ENCODE measurements at regions not wholly inside any gene's neighbourhood (a gene's known extent, or its start where the extent isn't known, plus 50 kb on each side); places are given as distances from the start of the nearest gene placed in this dataset.
"Not testable (repeated sequence)": the region's sequence is repeated elsewhere in the genome, so short reads cannot be mapped to it uniquely, and the experiment has no call there.

DNA sequence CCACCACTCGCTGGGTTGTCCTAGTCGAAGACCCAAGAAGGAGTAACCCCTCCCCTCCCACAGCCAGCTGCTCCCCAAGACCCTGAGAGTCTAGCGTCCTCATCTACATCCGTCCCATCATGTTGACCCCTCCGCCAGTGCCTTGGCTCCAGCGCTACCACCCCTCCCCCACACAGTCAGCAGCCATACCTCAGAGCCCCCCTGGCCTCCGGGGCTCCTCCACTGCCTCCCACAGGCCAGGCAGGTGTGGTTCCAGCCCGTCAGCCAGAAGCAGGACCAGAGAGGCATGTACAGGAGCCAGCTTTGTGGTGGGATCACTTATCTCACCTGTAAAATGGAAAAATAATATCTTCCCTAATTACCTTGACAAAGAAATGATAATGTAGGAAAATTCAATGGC, 51.5 kb upstream of the PHF21B start:
- no peak for DNase-seq (ENCODE audit: low read depth, low spot score)

DNA sequence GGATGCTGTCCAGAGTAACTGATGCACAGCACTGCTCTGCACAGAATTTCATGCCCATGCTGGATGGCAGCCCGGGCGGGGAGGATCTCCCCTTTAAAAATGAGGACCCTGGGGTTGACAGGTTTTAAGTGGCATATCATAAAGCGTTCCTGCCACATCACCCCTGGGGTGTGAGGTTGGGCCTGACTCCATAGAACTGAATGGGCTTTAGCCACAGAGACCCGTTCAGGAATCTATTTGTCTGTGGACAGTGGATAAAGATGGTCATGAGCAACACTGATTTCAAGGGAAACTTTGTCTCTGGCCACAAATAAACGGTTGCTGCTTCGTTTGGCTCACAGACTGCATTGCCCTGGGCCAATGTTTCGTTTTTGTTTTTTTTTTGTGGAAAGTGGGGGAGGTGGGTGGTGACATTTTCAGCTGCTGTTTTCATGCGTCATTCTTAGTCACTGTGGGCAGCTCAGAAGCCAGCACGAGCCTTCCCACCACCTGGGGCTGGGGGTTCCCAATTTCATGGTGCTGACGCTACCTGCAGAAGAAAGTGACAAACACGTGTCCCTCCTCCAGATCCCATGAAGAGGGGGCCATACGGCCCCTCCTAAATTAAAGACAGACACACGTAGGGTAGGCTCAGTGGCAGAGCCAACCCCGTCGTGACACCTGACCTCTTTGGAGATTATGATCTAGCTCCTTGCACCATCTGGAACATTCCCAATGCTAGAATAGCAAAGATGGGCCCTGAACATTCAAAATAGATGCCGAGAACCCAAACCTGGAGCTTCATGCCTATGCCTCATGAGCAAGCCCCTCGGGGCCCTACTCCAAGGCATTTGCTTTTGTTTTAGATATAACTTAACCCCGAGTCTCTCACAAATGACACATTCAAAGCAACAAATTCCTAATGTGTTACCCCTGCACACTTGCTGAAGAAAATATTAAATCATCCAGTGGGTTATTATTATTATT, 54.8 kb upstream of the PHF21B start:
- DNase-seq (ENCODE audit: low read depth, low spot score): peak; percentile 6

DNA sequence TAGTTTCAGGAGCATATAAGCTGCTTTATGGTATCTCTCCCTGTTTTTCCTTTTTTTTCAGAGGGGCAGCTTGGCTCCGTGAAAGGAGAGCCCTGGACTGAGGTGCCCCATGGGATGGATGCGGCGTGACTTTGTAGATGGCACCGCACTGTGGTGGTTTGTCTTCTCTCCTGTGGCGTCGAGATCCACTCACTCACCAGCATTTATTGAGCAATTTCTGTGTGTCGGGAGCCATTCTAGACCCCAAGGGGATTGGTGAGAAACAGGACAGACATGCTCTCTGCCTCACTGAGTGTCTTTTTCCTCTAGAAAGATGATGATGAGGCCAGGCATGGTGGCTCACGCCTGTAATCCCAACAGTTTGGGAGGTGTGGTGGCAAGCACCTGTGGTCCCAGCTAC, 55.9 kb upstream of the PHF21B start:
- no peak for DNase-seq (ENCODE audit: low read depth, low spot score)

DNA sequence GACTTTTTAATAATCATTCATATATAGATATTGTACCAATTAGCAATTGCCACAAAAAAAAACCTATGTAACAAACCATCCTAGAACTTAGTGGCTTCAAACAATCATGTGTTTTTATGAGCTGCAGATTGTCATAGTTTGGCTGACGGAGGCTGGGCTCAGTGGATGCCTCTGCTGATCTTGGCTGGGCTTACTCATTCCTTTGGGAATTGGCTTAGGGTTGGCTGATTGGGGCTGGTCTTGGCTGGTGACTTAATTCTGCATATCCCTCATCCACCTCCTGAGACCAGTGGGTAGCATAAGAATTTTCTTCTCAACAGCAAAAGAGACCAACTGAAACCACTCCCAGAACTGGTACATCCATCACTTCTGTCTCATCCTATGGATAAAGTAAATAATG, 57.9 kb upstream of the PHF21B start:
- DNase-seq (ENCODE audit: low read depth, low spot score): no peak

DNA sequence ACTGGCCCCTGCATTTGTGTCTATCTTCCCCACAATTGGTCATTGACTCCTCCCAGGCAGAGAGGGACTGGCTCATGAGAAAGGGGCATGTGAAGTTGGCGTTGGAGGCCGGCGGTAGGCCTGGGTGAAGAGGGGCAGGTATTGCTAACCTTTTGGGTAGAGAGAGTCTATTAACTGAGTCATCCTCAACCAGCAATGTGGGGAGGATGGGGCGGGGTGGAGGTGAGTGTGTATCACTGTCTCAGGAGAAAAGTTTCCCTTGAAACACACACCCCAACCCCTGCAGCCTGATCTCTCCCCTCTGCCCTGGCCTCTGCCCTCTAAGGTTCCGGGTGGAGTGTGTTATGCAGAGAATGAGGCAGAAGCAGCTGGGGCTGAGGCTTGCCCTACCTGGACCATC, 60.1 kb upstream of the PHF21B start:
- DNase-seq (ENCODE audit: low read depth, low spot score): no peak

DNA sequence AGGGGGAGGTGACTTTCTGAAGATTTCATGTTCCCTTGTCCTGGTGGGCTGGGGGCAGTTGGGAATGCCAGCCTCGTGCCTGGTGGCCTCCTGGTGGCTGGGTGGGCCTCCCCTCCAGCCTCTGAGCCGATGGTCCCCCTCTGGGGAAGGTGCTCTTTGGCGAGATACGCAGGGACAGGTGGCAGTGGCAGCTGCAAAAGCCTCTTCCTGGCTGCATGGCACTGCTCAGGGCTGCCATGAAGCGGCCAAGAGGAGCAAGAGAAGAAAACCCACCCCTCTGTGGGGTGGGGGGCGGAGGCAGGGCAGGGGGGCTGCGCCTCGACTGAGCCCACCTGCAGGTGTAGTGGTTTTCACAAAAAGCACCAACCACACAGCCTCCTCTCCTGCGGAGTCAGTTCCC, 61.8 kb upstream of the PHF21B start:
- DNase-seq (ENCODE audit: low read depth, low spot score): no peak

DNA sequence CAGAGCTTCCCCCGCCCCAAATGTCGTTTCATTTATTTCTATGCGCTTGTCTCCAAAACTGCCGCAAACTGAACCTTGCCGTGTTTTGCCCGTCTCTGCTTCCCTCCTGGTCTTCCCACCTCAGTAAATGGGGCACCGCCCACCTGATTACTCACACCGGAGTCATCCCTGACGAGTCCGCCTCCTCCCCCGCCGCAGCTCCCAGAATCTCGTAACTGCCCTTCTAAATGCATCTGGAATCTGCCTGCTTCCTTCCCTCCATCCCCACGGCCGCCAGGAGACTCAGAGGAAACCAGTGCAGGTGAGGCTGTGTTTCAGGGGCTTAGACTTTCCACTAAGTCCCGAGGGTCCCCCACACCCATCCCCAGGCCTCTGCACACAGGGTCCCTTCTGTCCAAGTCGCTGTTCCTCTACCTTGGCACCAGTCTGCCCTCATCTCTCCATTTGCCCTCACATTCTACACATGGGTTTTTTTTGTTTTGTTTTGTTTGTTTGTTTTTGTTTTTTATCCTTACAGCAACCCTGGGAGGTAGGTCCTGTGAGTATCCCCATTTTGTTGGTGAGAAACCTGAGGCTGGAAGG, 62.6 kb upstream of the PHF21B start:
- no peak for DNase-seq (ENCODE audit: low read depth, low spot score)

DNA sequence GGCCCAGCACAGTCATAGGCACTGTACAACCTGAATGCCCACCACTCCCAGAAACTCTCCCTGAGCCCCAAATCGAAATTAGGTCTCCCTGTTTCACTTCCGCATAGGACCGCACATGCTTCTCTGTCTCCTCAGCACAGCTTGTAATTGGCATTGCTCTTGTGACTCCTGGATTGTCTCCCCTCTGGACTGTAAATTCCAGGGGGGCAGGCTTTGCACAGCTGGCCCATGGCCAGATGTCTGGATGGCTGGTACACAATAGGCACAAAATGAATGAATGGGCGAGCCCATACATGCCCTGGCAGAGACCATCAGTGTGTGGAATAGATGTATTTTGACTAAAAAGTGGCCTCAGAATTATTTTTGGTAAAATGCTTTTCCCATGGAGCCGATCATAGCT, 63.3 kb upstream of the PHF21B start:
- no peak for DNase-seq (ENCODE audit: low read depth, low spot score)

DNA sequence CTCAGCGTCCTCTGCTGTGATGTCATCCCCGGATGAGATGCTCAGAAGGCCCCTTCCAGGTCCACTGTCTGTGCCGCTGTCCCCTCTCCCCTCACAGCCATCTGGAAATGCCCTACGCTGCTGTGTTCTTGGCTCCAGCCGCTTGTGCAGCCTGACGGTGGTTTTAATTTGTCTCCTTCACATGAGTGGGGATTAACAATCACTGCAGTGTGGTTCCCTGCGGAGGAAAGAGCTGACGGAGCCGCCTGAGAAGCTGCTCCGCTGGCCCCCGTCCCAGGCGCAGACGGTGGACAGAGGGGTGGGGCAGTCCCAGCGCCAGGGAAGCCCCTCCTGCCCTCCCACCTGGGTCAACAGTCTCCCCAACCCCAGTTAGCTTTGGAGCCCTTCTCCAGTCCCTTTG, 67.5 kb upstream of the PHF21B start:
- no peak for DNase-seq (ENCODE audit: low read depth, low spot score)

DNA sequence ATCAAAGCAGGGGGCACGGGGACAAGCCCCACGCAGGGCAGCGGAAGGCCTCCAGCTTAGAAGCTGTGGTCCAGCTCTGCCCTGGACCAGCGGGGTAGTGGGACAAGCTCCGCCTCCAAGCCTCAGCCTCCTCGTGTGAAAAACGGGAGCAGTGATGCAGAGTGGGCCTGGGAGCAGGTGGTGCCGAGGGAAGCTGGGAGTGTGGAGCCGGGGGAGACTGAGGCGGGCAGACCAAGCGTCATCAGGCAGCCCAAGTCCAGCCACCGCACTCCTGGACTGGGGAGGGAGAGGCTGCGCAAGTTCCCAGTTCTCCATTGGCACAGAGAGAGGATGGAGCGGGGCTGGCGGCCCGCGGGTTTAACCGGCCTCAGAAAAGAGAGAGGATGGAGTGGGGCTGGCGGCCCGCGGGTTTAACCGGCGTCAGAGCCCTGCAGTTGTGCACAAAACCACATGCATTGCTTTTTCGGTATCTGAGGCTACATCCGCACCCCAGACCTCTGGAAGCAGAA, 68.1 kb upstream of the PHF21B start:
- DNase-seq (ENCODE audit: low read depth, low spot score): no peak

DNA sequence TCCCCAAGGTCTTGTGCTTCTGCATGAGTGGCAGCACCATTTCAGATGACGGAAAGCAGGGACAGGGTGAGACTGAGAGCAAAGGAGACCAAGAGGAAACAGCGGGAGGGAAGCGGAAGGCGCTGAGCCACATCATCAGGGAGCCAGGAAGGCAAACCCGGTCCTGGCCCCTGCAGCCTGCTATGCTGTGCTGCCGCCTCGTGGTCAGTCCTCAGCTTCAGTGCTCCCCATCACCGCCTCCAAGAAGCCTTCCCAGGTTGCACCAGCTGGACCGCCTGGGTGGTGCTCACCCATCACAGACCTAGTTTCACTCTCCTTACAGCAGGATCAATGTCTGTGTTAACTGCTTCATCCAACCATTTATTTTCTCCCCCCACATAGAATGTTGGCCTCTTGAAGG, 73.0 kb upstream of the PHF21B start:
- DNase-seq (ENCODE audit: low read depth, low spot score): no peak

DNA sequence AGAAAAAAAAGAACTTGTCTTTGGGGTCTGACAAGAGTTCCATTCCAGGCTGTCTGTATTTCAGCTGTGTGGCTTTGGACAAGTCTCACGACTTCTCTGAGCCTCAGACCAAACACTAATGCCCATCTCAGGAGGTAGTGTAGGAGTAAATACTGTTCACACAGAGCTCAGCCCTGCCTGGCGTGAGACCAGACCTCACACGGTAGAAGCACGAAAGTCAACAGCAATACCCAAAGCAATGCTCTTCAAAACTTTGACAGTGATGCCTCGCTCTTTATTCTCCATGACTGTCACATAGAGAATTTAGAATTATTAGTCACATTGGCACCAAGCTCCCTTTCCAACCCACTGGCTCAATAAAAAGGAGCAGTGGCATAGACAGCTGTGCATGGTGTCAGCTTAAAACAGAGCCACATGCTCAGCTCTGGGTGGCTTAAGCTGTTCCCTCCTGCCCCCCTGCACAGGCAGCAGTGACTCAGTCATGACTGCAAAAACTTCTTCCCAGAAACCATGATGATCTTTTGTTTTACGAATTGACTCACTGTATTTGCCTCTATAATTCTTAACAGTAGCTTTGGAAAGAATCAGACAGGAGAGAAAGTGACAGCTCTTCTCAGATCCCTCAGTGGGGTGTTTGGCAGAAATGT, 74.0 kb upstream of the PHF21B start:
- no peak for DNase-seq (ENCODE audit: low read depth, low spot score)

DNA sequence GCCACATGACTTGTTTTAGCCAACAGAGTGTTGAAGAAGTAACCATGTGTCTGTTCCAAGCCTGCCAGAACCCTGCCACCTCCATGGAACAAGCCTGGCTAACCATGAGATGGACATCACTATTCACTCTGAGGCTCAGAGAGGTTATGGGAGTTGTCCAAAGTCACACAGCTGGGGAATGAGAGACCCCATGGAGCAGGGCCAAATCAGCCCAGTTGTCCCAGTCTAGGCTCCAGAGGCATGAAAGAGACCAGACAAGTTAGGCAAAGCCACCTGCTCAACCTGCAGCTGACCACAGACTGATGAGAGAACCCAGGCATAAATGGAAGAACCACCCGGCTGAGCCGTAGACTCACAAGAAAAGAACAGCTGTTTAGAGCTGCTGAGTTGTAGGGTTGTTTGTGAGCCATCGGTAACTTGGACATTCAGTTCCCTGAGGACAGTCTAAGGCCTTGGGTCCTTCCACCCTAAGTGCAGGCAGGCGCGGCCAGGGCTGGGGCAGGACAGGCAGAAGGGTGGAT, 74.7 kb upstream of the PHF21B start:
- DNase-seq (ENCODE audit: low read depth, low spot score): no peak

DNA sequence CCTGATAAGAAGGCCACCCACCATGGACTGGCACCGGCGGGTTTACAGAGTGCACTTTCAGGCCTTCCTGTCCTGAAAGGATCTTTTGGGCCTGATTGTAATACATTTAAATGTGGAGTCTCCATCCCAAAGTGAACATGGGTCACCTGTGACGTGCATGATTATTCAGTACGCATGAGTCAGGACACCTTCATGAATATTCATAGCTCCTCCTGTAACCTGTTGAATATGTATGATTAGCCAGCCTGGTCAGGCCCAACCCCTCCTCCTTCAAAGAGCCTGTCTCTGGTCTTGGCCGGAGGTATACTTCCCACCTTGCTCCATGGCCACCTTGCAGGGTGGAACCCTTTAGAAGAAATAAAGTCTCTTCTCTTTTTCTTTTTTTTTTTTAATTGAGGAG, 75.9 kb upstream of the NUP50 start:
- DNase-seq (ENCODE audit: low read depth, low spot score): no peak

DNA sequence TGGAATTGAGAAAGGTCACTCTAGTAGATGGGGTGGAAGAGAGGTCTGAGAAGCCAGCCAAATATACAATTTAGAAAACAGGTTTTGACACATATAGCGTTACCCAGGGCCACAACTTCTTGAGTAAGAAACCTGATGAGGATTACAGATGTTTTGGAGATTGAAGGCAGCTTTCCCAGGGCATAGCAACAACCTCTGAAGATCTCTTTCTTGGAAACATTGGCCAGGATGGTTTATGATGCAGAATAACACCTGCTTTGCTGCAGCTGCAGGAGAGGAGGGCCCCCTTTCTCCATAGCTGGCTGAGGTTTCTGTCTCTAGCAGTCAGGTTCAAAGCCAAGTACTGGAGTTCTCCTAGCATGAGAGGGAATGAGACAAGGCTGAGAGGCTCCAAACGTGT, 75.1 kb upstream of the NUP50 start:
- no peak for DNase-seq (ENCODE audit: low read depth, low spot score)

DNA sequence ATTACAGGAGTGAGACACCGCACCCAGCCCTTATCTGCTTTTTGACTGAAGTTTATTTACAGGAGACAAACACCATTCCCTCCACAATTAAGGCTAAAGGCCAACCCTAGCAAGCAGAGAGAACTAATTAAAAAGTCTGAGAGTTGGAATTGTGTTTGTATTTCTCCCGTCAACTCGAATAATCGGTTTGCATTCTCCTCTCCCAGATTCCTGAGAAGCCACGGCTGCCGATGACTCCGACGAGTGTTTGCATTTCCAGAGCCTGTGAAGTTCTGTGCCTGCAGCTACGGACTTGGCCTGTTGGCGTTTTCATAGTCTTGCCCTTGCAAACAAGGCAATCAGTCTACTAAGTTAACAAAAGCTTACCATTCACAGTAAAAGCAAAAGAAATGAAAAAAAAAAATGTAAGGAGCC, 73.2 kb upstream of the NUP50 start:
- no peak for DNase-seq (ENCODE audit: low read depth, low spot score)

DNA sequence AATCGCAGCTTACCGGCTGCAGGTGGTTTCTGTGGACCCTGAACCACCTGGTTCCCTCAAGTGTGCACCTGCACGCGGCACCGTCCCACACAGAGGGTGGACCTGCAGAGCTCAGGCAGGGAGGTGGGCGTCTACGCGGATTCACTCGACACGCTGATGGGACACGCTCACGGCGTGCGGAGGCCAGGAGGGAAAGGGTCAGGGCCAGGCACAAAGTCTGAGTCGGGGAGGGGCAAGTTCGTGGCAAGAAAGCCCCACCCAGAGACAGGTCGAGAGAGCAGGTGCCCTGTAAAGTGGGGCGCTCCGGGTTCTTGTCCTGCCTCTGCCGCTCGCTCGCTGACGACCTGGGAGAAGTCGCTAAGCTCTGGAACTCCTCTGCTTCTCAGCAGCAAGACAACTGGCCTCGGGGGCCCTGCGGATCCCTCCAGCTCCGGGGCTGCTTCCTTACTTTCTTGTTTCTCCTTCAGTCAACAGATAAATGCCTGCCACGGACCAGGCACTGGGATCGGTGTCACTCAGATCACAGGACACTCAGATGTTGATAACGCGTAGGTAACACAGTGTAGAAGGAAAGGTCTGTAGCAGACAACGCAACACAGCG, 72.4 kb upstream of the NUP50 start:
- no peak for DNase-seq (ENCODE audit: low read depth, low spot score)

DNA sequence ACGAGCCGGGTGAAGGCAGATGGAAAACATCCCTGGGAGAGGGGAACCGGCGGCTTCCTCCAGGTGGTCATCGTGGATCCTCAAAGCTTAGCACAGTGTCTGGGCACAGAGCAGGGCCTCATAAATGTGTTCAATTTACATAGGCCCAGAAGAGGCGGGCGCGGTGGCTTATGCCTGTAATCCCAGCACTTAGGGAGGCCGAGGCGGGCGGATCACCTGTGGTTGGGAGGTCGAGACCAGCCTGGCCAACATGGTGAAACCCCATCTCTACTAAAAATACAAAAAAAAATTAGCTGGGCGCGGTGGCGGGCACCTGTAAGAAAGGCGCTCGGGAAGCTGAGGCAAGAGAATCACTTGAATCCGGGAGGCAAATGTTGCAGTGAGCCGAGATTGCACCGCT, 71.8 kb upstream of the NUP50 start:
- not testable (repeated sequence) for DNase-seq (ENCODE audit: low read depth, low spot score)

DNA sequence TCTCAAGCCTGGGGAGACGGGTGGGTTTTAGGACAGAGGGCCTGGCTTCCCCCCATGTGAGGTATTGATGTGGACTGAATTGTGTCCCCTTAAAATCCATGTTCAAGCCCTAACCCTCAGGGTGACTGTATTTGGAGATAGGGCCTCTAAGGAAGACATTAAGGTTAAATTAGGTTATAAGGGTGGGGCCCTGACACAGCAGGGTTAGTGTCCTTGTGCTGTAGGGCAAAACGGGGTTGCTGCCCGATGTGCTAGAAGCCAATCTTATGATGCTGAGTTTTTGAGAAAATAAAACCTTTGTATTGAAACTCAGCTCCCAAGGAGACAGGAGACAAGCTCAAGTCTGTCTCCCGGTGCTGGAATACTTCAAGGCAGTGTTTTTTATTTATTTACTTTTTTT, 71.1 kb upstream of the NUP50 start:
- DNase-seq (ENCODE audit: low read depth, low spot score): no peak

DNA sequence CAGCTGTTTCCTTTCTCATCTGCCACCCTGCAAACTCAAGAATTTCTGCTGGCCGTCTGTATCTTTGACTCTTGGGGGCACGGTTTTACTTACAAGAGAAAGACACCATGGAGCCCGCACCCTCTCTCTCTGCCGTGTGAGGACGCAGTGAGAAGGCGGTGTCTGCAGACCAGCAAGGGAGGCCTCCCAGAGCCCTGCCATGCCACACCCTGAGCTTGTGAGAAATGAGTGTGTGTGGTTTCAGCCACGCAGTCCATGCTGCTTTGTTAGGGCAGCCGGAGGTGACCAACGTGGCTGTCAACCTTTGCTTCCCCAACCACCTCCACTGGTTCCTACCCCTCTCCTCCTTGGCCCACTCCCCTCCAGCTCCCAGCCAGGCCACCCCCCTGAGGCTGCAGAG, 70.1 kb upstream of the NUP50 start:
- no peak for DNase-seq (ENCODE audit: low read depth, low spot score)

DNA sequence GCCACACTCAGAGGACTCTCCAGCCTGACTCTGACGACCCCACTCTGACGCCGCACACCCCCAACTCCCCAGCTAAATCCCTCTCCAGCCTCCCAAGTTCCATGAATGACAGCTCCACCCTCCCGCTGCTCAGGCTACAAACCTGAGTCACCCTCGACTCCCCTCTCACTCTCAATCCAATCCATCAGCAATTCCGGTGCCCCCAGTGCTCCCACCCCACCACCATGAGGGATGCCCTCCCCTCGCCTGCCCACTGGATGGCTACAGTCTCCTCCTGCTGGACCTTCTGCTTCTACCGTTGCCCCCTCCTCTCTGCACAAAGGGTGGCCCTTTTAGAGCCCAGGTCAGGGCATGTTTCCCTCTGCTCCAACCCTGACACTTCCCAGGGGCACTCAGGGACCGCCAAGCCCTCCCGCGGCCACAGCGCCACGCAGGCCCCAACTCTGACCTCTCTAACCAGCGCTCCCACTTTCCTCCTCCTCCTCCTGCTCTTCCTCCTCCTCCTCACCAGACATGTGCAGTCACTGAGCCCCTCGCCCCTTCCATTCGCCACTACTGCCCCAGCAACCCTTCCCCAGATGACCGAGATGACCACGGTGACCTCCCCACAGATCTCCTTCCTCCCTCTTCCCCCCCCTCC, 69.5 kb upstream of the NUP50 start:
- DNase-seq (ENCODE audit: low read depth, low spot score): no peak

DNA sequence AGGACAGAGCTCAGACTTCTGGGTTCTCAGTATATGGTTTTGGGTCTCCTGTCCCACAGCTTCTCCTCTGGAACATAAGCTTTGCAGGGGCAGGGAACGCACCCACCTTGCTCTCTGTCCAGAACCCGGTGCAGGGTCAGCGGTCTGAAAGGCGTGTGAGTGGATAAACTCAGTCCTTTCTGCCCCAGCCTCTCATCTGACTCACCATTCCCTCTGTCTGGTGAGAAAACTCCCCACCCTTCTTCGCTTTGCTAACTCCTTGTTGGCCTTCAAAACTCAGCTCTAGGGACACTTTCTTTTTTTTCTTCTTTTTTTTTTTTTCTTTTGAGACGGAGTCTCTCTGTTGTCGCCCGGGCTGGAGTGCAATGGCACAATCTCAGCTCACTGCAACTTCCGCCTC, 68.9 kb upstream of the NUP50 start:
- DNase-seq (ENCODE audit: low read depth, low spot score): no peak

Data from activated CD4-positive, CD25-positive, alpha-beta regulatory T cell treated with anti-CD3 and anti-CD28 coated beads, Interleukin-2, amount 50 U/mL, for 16 hours (primary cell).